ENCODE measurements at regions not wholly inside any gene's neighbourhood (a gene's known extent, or its start where the extent isn't known, plus 50 kb on each side); places are given as distances from the start of the nearest gene placed in this dataset.
A peak's percentile ranks its signal among the peaks of the same experiment; 100 is the strongest.

GRCh38 chr4:96566755-96567154 lies 726.9 kb downstream of the PDHA2 start:
- no peak overlapping the region for H3K27ac Mint-ChIP-seq
- no peak for DNase-seq (ENCODE audit: low spot score in 2 of 2, unreplicated experiment in 2 of 2)
- no peaks in the 10 kb centered on the region for H3K27me3 Mint-ChIP-seq (ENCODE audit: low read depth)
- no peak overlapping the region for H3K4me3 Mint-ChIP-seq
- peaks cover 3% of the 10 kb centered on the region for H3K9me3 Mint-ChIP-seq
- no peaks in the 10 kb centered on the region for H3K36me3 Mint-ChIP-seq
- peaks cover 10% of the 10 kb centered on the region for H3K4me1 Mint-ChIP-seq
- TF ChIP-seq, protein P1, sequence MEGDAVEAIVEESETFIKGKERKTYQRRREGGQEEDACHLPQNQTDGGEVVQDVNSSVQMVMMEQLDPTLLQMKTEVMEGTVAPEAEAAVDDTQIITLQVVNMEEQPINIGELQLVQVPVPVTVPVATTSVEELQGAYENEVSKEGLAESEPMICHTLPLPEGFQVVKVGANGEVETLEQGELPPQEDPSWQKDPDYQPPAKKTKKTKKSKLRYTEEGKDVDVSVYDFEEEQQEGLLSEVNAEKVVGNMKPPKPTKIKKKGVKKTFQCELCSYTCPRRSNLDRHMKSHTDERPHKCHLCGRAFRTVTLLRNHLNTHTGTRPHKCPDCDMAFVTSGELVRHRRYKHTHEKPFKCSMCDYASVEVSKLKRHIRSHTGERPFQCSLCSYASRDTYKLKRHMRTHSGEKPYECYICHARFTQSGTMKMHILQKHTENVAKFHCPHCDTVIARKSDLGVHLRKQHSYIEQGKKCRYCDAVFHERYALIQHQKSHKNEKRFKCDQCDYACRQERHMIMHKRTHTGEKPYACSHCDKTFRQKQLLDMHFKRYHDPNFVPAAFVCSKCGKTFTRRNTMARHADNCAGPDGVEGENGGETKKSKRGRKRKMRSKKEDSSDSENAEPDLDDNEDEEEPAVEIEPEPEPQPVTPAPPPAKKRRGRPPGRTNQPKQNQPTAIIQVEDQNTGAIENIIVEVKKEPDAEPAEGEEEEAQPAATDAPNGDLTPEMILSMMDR (IDR thresholded peaks at IDR 0.05; ENCODE audit: unreplicated experiment), result no peak

DNA sequence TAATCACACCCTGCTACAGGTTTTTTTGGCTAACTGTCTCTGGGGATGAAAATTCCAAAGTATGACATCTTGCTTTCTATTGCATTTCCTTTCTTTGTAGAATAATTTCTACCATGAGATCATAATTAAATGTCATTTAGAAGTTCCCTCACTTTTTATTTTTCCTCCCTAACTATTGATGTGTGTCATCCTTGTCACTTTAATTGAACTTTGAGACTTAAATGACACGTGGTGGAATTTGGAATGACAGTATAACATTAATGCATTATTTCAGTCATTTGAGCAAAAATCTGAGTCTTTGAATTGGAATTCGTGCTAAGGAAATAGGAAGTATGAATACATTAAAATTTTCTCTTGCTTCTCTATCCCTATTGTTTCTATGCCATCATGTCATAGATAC lies 745.4 kb downstream of the PDHA2 start:
- Mint-ChIP-seq H3K4me1 (peaks cover 5% of the 10 kb centered on the region), H3K36me3 (no peaks in the 10 kb centered on the region), H3K4me3 (no peak overlapping the region), H3K27me3 (ENCODE audit: low read depth) (no peaks in the 10 kb centered on the region), H3K27ac (no peak overlapping the region), H3K9me3 (peaks cover 3% of the 10 kb centered on the region)
- DNase-seq (ENCODE audit: low spot score in 2 of 2, unreplicated experiment in 2 of 2), result no peak
- TF ChIP-seq, protein P1 (IDR thresholded peaks at IDR 0.05; ENCODE audit: unreplicated experiment), result no peak

DNA sequence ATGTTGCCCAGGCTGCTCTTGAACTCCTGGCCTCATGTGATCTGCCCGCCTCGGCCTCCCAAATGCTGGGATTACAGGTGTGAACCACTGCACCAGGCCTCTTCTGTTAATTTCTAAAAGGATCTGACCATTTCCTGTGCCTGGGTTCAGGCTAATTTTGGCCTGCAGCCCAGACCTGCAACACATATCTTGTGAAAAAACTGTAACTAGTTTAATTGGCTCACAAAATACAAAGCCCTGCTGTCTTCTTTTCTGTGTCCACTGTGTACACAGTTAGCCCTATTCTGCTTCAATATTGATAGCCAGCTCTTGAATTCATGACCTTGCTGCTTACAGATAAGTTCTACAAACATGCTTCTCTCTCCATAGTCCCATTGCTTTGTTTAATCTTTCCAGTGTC lies 753.5 kb downstream of the PDHA2 start:
- no peak for DNase-seq (ENCODE audit: low spot score in 2 of 2, unreplicated experiment in 2 of 2)
- TF ChIP-seq, protein P1 (IDR thresholded peaks at IDR 0.05; ENCODE audit: unreplicated experiment), result no peak
- Mint-ChIP-seq H3K4me1 (peaks cover 15% of the 10 kb centered on the region), H3K27ac (peak overlapping the region; percentile 12), H3K9me3 (peaks cover 7% of the 10 kb centered on the region), H3K27me3 (ENCODE audit: low read depth) (no peaks in the 10 kb centered on the region), H3K4me3 (no peak overlapping the region), H3K36me3 (no peaks in the 10 kb centered on the region)

DNA sequence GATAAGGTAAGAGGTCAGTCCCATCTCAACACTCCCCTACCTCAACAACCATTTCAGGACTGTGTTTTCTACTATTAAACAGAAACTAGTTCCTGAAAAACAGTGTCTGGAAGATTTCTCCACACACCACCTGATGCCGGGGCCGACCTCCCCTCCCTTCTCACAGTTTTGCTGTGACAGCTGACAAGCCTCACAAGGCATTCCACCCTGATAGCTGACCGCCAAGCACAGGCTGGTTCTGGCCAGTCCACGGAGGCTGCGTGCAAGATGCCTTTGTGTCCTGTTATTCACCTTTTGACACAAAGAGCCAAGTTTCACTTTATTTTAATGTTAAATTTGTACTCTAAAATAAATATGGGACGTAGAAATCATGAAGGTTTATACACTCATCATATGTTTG lies 758.6 kb downstream of the PDHA2 start:
- no peaks in the 10 kb centered on the region for H3K27me3 Mint-ChIP-seq (ENCODE audit: low read depth)
- H3K4me3 Mint-ChIP-seq, result peak overlapping the region; percentile 22
- TF ChIP-seq, protein P1 (IDR thresholded peaks at IDR 0.05; ENCODE audit: unreplicated experiment), result no peak
- no peaks in the 10 kb centered on the region for H3K9me3 Mint-ChIP-seq
- peak overlapping the region; percentile 80 for H3K27ac Mint-ChIP-seq
- DNase-seq (ENCODE audit: low spot score in 2 of 2, unreplicated experiment in 2 of 2), result no peak
- no peaks in the 10 kb centered on the region for H3K36me3 Mint-ChIP-seq
- H3K4me1 Mint-ChIP-seq, result peaks cover 36% of the 10 kb centered on the region

GRCh38 chr4:96599752-96600151 lies 759.9 kb downstream of the PDHA2 start:
- Mint-ChIP-seq H3K36me3 (no peaks in the 10 kb centered on the region), H3K4me1 (peaks cover 41% of the 10 kb centered on the region), H3K4me3 (no peak overlapping the region), H3K27me3 (ENCODE audit: low read depth) (no peaks in the 10 kb centered on the region), H3K9me3 (no peaks in the 10 kb centered on the region), H3K27ac (no peak overlapping the region)
- no peak for DNase-seq (ENCODE audit: low spot score in 2 of 2, unreplicated experiment in 2 of 2)
- TF ChIP-seq, protein P1 (IDR thresholded peaks at IDR 0.05; ENCODE audit: unreplicated experiment), result no peak

DNA sequence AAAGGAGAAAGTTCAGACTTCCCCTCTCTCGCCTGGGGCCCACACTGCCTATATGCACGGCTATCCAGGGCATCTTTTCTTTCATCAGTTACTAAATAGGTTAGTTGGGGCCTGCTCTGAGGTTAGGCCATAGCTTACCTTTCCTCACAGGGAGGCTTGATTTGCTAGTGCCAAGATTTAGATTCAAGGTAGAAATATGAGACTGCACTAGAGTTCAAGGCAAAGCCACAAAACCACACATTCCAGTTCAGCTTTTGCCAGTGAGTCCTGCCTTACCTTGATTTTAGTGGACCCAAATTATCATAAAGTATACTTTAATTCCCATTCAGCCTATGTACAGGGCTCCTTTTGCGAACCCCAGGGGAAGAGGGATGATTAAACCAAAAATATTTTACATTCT lies 762.8 kb downstream of the PDHA2 start:
- Mint-ChIP-seq H3K36me3 (no peaks in the 10 kb centered on the region), H3K27ac (peak overlapping the region; percentile 17), H3K4me1 (peaks cover 53% of the 10 kb centered on the region), H3K27me3 (ENCODE audit: low read depth) (no peaks in the 10 kb centered on the region), H3K4me3 (no peak overlapping the region), H3K9me3 (no peaks in the 10 kb centered on the region)
- TF ChIP-seq, protein P1 (IDR thresholded peaks at IDR 0.05; ENCODE audit: unreplicated experiment), result no peak
- DNase-seq (ENCODE audit: low spot score in 2 of 2, unreplicated experiment in 2 of 2), result no peak

Measured in mesothelial cell of epicardium (in vitro differentiated cells).